ENCODE measurements at regions not wholly inside any gene's neighbourhood (a gene's known extent, or its start where the extent isn't known, plus 50 kb on each side); places are given as distances from the start of the nearest gene placed in this dataset.

- no peak for DNase-seq (ENCODE audit: extremely low read depth in 1 of 2, low read depth in 1 of 2)
Measured at GRCh38 chr7:52085610-52086009, 769.0 kb upstream of the COBL start.

DNA sequence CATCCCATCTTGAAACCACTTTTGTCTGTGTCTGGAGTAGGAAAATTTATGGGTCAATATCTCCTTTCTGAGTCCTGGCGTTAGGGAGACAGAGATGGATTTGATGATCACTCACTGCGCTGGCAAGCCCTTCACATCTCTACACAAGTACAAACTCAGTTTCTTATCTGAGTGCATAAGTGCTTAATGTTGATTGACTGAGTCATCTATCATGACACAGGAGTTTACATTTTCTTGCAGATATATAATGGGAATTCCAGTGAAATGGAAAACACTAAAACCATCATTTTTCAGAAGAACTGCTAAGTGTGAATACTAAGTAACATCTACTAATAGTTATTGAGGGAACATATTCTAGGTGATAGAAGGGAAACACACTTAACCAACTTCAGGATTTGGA is 763.9 kb upstream of the COBL start:
- DNase-seq (ENCODE audit: extremely low read depth in 1 of 2, low read depth in 1 of 2): no peak

- DNase-seq (ENCODE audit: extremely low read depth in 1 of 2, low read depth in 1 of 2): no peak
Measured at GRCh38 chr7:52079726-52080125, 763.1 kb upstream of the COBL start.

- DNase-seq (ENCODE audit: extremely low read depth in 1 of 2, low read depth in 1 of 2): no peak
Measured at GRCh38 chr7:52077571-52077970, 761.0 kb upstream of the COBL start.

DNA sequence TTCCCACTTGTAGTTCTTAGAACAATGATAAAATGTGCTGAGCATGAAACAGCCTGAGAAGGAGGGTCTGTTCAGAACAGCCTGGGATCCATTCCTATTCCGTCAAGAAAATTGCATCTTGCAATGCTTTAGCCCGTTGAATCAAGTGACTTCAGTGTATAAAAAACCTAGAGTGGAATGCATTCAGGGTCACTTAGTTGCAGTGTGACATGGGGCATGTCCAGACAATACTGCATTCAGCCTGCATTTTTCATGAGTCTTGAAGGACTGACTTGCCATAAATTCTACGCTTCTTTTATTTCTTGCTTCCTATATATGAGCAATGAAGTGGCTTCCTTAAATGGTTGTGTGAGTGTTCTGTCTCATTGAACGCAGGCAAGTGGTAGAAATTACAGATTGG is 758.3 kb upstream of the COBL start:
- DNase-seq (ENCODE audit: extremely low read depth in 1 of 2, low read depth in 1 of 2): no peak

- no peak for DNase-seq (ENCODE audit: extremely low read depth in 1 of 2, low read depth in 1 of 2)
Measured at GRCh38 chr7:52074071-52074470, 757.5 kb upstream of the COBL start.

- no peak for DNase-seq (ENCODE audit: extremely low read depth in 1 of 2, low read depth in 1 of 2)
Measured at GRCh38 chr7:52071744-52072143, 755.1 kb upstream of the COBL start.

DNA sequence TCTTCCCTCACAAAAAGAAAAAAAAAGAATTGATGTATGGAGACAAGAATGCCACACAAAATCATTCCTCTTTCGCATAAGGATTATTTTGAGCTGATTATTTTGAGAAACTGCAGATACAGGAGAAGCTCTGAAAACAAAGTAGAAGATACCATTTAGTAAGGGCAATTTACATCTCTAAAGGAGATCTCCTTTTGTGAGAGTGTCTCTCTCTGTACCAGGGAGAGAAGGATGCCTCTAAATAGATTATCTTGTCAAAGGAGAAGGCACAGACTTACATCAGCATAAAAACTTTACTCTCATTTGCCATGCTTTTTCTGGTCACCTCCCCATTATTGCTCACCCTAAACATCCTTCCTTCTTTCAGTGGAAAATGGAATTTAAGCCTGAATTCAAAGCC is 747.9 kb upstream of the COBL start:
- DNase-seq (ENCODE audit: extremely low read depth in 1 of 2, low read depth in 1 of 2): no peak

DNA sequence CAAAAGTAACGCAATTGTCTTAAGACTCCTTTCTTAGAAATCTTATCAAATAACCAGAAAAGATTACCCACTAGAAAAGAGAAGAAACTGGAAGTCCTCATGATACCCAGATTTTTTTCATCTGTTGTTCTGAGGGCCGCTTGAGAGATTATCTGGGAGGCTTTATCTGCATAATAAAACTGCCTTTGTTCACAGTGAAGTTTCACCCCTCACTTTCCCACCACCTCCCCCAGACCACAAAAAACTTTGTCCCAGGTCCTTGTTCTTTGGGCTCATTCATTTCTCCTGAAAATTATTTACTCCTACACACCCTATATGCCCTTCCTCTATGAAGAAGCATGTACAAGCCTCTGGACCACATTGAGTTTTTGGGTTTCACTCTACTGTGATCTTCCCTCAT is 745.1 kb upstream of the COBL start:
- DNase-seq (ENCODE audit: extremely low read depth in 1 of 2, low read depth in 1 of 2): no peak

DNA sequence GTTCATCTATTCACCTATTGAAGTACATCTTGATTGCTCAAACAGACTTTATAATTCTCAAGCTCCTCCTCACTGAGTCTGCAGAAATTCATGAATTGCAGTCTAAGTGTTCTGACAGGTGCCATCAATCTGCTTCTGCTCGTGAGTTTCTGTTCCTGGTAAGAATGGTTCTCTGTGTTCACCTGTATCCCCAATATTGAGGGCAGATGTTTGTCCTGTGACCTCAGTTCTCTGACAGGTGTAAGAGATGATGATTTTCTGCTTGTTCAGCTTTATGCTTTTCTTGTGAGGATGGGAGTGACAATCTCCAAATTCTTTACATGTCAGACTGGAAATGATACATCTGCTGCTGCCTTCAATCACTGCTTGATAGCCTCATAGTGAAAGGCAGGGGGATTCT is 736.9 kb upstream of the COBL start:
- DNase-seq (ENCODE audit: extremely low read depth in 1 of 2, low read depth in 1 of 2): no peak

DNA sequence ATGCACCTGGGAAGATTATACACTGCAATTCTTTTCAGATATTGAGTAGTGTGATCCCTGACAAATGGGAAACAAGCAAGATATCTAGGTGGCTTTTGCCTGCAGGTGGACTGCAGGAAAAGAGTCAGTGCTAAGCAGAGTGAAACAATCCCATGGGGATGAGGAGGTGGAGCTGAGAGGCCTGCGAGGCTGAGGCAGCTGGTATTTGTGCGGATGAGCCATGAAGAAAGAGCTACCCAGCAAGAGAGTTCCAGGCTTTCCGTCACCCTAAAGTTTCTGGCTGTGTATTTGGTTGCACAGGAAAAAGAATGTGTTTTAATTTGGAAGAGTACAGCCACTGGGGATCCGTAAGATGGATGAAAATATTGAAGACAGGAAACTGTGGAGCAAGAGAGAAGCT is 714.1 kb upstream of the COBL start:
- DNase-seq (ENCODE audit: extremely low read depth in 1 of 2, low read depth in 1 of 2): no peak

DNA sequence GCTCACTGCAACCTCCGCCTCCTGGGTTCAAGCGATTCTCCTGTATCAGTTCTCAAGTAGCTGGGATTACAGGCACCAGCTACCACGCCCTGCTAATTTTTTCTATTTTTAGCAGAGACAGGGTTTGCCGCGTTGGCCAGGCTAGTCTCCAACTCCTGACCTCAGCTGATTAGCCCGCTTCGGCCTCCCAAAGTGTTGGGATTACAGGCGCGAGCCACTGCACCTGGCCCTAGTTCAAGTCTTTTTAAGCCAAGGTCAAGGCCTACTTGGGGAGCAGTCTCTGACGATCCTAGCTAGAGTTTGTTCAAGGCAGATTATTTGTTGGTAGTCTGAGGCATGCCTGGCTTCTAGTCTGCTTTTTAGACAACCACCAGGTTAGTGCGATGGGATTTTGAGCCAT is 709.5 kb upstream of the COBL start:
- DNase-seq (ENCODE audit: extremely low read depth in 1 of 2, low read depth in 1 of 2): no peak

- no peak for DNase-seq (ENCODE audit: extremely low read depth in 1 of 2, low read depth in 1 of 2)
Measured at GRCh38 chr7:52021343-52021742, 704.7 kb upstream of the COBL start.

DNA sequence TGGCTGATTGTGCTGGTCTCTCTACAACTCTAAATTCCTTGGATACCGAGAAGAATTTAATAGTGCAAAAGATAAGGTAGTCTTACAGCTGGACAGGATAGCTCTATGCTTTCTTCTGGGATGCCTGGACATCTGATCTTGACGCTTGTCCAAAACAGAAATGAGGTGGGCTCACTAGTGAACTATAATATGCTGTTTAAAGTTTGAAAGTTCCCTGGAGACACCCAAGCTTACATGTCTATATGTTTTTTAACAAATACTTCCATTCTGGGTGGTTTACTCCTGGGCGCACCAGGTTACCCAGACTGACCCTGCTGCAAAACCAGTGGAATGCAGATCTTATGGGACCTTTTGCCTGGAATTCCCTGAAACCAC is 702.1 kb upstream of the COBL start:
- DNase-seq (ENCODE audit: extremely low read depth in 1 of 2, low read depth in 1 of 2): no peak

- no peak for DNase-seq (ENCODE audit: extremely low read depth in 1 of 2, low read depth in 1 of 2)
Measured at GRCh38 chr7:52017802-52018679, 701.4 kb upstream of the COBL start.

DNA sequence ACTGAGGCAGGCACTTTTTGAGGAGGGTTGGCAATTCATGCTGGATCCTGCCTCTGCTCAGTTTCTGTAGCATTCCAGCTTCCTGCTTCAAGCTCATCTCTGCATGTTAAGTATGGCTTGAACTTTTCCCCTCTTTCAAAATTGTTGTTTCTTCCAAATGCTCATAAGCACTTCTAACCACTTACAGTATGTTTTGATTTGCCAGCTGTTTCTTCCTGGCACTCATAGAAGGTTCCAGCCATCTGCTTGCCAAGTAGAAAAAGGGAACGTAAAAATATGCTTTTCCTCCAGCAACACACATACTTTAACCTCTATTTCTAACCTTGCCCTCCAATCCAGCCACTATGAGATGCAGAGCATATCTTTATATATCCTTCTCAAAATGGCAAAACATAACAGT is 692.6 kb upstream of the COBL start:
- no peak for DNase-seq (ENCODE audit: extremely low read depth in 1 of 2, low read depth in 1 of 2)

DNA sequence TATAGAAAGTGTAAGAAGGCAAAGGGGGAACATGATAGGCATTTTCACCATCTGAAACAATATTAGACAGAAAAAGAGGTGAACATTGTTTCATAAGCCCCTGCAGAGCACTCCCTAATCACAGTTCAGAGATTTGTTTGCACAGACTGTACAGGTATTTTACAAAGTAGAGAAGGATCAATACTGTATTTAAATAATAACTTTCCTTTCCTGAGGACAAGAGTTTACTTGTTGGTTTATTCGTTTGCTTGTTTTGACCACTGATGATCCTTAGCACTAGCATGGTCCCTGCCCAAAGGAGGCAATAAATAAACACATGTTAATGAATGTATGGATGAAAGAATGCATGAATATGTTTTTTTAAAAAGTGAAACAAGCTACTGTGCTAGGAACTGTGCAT is 690.1 kb upstream of the COBL start:
- DNase-seq (ENCODE audit: extremely low read depth in 1 of 2, low read depth in 1 of 2): no peak

GRCh38 chr7:52005613-52006012 is 689.0 kb upstream of the COBL start:
- no peak for DNase-seq (ENCODE audit: extremely low read depth in 1 of 2, low read depth in 1 of 2)

- no peak for DNase-seq (ENCODE audit: extremely low read depth in 1 of 2, low read depth in 1 of 2)
Measured at GRCh38 chr7:51995596-51996179, 679.1 kb upstream of the COBL start.

- no peak for DNase-seq (ENCODE audit: extremely low read depth in 1 of 2, low read depth in 1 of 2)
Measured at GRCh38 chr7:51982653-51983052, 666.0 kb upstream of the COBL start.

- DNase-seq (ENCODE audit: extremely low read depth in 1 of 2, low read depth in 1 of 2): no peak
Measured at GRCh38 chr7:51980812-51981211, 664.2 kb upstream of the COBL start.

- no peak for DNase-seq (ENCODE audit: extremely low read depth in 1 of 2, low read depth in 1 of 2)
Measured at GRCh38 chr7:51980313-51980712, 663.7 kb upstream of the COBL start.

GRCh38 chr7:51977913-51978312 is 661.3 kb upstream of the COBL start:
- no peak for DNase-seq (ENCODE audit: extremely low read depth in 1 of 2, low read depth in 1 of 2)

Data from activated CD8-positive, alpha-beta memory T cell treated with anti-CD3 and anti-CD28 coated beads for 1 hour (primary cell).